Muscle layer of duodenum (tissue), 2 donors: ENCODE measurements at regions not wholly inside any gene's neighbourhood (a gene's known extent, or its start where the extent isn't known, plus 50 kb on each side); places are given as distances from the start of the nearest gene placed in this dataset.

Experiments
- H3K27ac ChIP-seq: one replicate; pipeline ENCODE4 v1.7.0; 2013; ENCODE audit warnings: mild to moderate bottlenecking, low read length
- H3K27me3 ChIP-seq: one replicate; pipeline ENCODE4 v1.7.0; 2013; ENCODE audit warnings: low read depth, mild to moderate bottlenecking, control low read depth, low read length
- H3K36me3 ChIP-seq, 2 donors: one replicate each; pipeline ENCODE4 v1.7.0; 2013; ENCODE audit warnings: low read length in 2 of 2, control low read depth in 1 of 2, mild to moderate bottlenecking in 1 of 2; ENCODE audit not compliant: insufficient read depth in 2 of 2, control insufficient read depth in 1 of 2
- H3K4me1 ChIP-seq, 2 donors: one replicate each; pipeline ENCODE4 v1.7.0; 2013; ENCODE audit warnings: low read length in 2 of 2, mild to moderate bottlenecking in 2 of 2, control low read depth in 1 of 2, moderate library complexity in 1 of 2; ENCODE audit not compliant: insufficient read depth in 2 of 2, control insufficient read depth in 1 of 2
- H3K4me3 ChIP-seq, 2 donors: one replicate each; pipeline ENCODE4 v1.7.0; 2013; ENCODE audit warnings: low read length in 2 of 2, low read depth in 1 of 2, mild to moderate bottlenecking in 1 of 2
- H3K9me3 ChIP-seq, 2 donors: one replicate each; pipeline ENCODE4 v1.7.0; 2013; ENCODE audit warnings: low read length in 2 of 2, control low read depth in 1 of 2, mild to moderate bottlenecking in 1 of 2; ENCODE audit not compliant: control insufficient read depth in 1 of 2
- donor health status: healthy.

- Histone ChIP-seq H3K27ac (no peak overlapping the region), H3K4me1 (no peaks in the 10 kb centered on the region)
These were observed 276.1 kb downstream of the NFKBIZ start for GRCh38 chr3:102125197-102125993.

GRCh38 chr3:102125994-102126368 is 276.7 kb downstream of the NFKBIZ start:
- no peak overlapping the region for H3K4me3 ChIP-seq
- H3K36me3 ChIP-seq = no peaks in the 10 kb centered on the region
- H3K4me1 ChIP-seq = no peaks in the 10 kb centered on the region
- no peak overlapping the region for H3K27ac ChIP-seq
- H3K27me3 ChIP-seq = no peaks in the 10 kb centered on the region
- peaks cover 0 to 6% of the 10 kb centered on the region in 2 donors for H3K9me3 ChIP-seq

More at GRCh38 chr3:102125197-102125993, 276.1 kb downstream of the NFKBIZ start:
- Histone ChIP-seq H3K36me3 (no peaks in the 10 kb centered on the region), H3K9me3 (peaks cover 0 to 8% of the 10 kb centered on the region in 2 donors), H3K4me3 (no peak overlapping the region), H3K27me3 (no peaks in the 10 kb centered on the region)

- no peaks in the 10 kb centered on the region for H3K9me3 ChIP-seq
- H3K27me3 ChIP-seq = no peaks in the 10 kb centered on the region
- peak overlapping the region; percentile 63 for H3K27ac ChIP-seq
- H3K36me3 ChIP-seq = no peaks in the 10 kb centered on the region
- no peaks in the 10 kb centered on the region for H3K4me1 ChIP-seq
- H3K4me3 ChIP-seq = peak overlapping the region in 1 of 2 donors; percentile 1
These were observed 280.7 kb downstream of the NFKBIZ start for GRCh38 chr3:102129760-102130608.

GRCh38 chr3:102132370-102132769 is 283.1 kb downstream of the NFKBIZ start:
- H3K9me3 ChIP-seq = no peaks in the 10 kb centered on the region

GRCh38 chr3:102133376-102133775 is 284.1 kb downstream of the NFKBIZ start:
- Histone ChIP-seq H3K4me1 (no peaks in the 10 kb centered on the region), H3K9me3 (no peaks in the 10 kb centered on the region), H3K36me3 (no peaks in the 10 kb centered on the region), H3K27ac (no peak overlapping the region), H3K4me3 (no peak overlapping the region), H3K27me3 (no peaks in the 10 kb centered on the region)

More at GRCh38 chr3:102132370-102132769, 283.1 kb downstream of the NFKBIZ start:
- Histone ChIP-seq H3K4me3 (no peak overlapping the region), H3K4me1 (no peaks in the 10 kb centered on the region), H3K36me3 (no peaks in the 10 kb centered on the region), H3K27ac (no peak overlapping the region), H3K27me3 (no peaks in the 10 kb centered on the region)

- Histone ChIP-seq H3K36me3 (no peaks in the 10 kb centered on the region), H3K4me3 (no peak overlapping the region), H3K27me3 (no peaks in the 10 kb centered on the region)
These were observed 286.0 kb downstream of the NFKBIZ start for GRCh38 chr3:102135316-102135715.

GRCh38 chr3:102136183-102136582 is 286.9 kb downstream of the NFKBIZ start:
- Histone ChIP-seq H3K27me3 (no peaks in the 10 kb centered on the region), H3K4me1 (peaks cover 0 to 7% of the 10 kb centered on the region in 2 donors), H3K27ac (no peak overlapping the region), H3K9me3 (no peaks in the 10 kb centered on the region), H3K4me3 (no peak overlapping the region), H3K36me3 (no peaks in the 10 kb centered on the region)

More at GRCh38 chr3:102135316-102135715, 286.0 kb downstream of the NFKBIZ start:
- no peaks in the 10 kb centered on the region for H3K4me1 ChIP-seq
- H3K27ac ChIP-seq = no peak overlapping the region
- H3K9me3 ChIP-seq = no peaks in the 10 kb centered on the region

- Histone ChIP-seq H3K36me3 (no peaks in the 10 kb centered on the region), H3K27me3 (no peaks in the 10 kb centered on the region), H3K27ac (no peak overlapping the region), H3K9me3 (no peaks in the 10 kb centered on the region), H3K4me1 (peaks cover 0 to 11% of the 10 kb centered on the region in 2 donors), H3K4me3 (no peak overlapping the region)
These were observed 290.8 kb downstream of the NFKBIZ start for GRCh38 chr3:102140116-102140515.

GRCh38 chr3:102141096-102141927 is 292.0 kb downstream of the NFKBIZ start:
- Histone ChIP-seq H3K36me3 (no peaks in the 10 kb centered on the region), H3K9me3 (no peaks in the 10 kb centered on the region), H3K27me3 (no peaks in the 10 kb centered on the region), H3K4me1 (peaks cover 0 to 11% of the 10 kb centered on the region in 2 donors), H3K27ac (no peak overlapping the region), H3K4me3 (no peak overlapping the region)

GRCh38 chr3:102141928-102142239 is 292.6 kb downstream of the NFKBIZ start:
- Histone ChIP-seq H3K4me3 (no peak overlapping the region), H3K27me3 (no peaks in the 10 kb centered on the region), H3K4me1 (peaks cover 0 to 11% of the 10 kb centered on the region in 2 donors), H3K9me3 (no peaks in the 10 kb centered on the region), H3K36me3 (no peaks in the 10 kb centered on the region), H3K27ac (no peak overlapping the region)
